GM18858 (cell line): ENCODE measurements at regions not wholly inside any gene's neighbourhood (a gene's known extent, or its start where the extent isn't known, plus 50 kb on each side); places are given as distances from the start of the nearest gene placed in this dataset.
"Not testable (repeated sequence)": the region's sequence is repeated elsewhere in the genome, so short reads cannot be mapped to it uniquely, and the experiment has no call there.

Source experiments
- ATAC-seq: cut with Tn5 transposase; IDR thresholded peaks from one replicate; pipeline ENCODE4 v1.9.1; 2021; ENCODE audit not compliant: unreplicated experiment

- ATAC-seq: no peak
These were observed 115.9 kb upstream of the CACUL1 start for GRCh38 chr10:118870467-118871243.

- no peak for ATAC-seq
These were observed 116.6 kb upstream of the CACUL1 start for GRCh38 chr10:118871244-118871865.

GRCh38 chr10:118873091-118873737 lies 118.4 kb upstream of the CACUL1 start:
- ATAC-seq: no peak

DNA sequence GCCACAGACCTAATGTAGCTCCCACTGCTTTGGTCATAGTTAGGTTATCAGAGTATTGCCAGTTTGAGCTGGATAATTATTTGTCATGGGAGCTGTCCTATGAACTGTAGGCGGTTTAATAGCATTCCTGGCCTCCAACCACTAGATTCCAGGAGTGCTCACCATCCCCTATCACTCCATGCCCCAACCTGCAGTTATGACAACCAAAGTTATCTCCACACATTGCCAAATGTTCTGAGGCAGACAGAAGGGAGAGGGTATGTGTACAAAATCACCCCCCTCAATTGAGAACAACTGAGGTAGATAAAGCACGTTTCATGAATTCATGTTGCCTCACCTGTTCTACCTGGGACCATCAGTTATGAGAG lies 119.0 kb upstream of the CACUL1 start:
- ATAC-seq: no peak

- no peak for ATAC-seq
These were observed 119.4 kb upstream of the CACUL1 start for GRCh38 chr10:118874171-118874570.

DNA sequence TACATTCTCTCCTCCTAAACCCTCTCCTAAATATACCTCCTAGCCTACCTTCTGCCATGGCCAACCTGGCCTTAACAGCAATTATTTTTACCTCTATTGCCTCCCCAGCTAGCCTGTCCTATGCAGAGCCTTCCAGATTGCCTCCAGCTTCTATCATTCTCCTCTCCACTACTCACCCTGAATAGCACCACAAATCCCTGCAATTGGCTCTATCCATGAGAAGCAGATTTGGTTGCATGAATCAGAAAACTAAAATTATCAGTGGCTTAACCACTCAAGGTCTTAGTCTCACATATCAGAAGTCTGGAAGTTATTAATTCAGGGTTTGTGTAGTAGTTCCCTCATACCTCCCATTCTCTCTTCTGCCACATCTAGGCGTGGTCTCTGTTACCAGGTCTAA lies 120.3 kb upstream of the CACUL1 start:
- ATAC-seq: no peak

GRCh38 chr10:118882741-118883140 lies 128.0 kb upstream of the CACUL1 start:
- ATAC-seq: no peak

DNA sequence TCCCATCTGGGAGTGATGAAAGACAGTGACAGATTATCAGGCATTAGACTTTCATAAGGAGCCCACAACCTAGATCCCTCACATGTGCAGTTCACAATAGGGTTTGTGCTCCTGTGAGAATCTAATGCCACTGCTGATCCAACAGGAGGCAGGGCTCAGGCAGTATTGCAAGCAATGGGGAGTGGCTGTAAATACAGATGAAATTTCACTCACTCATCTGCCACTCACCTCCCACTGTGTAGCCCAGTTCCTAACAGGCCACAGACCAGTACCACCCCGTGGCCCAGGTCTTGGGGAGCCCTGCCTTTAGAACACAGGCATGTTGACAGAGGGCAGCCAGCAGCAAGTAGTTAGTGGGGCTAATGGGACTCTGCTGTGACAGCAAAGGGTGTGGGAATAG lies 137.3 kb upstream of the NANOS1 start:
- no peak for ATAC-seq

DNA sequence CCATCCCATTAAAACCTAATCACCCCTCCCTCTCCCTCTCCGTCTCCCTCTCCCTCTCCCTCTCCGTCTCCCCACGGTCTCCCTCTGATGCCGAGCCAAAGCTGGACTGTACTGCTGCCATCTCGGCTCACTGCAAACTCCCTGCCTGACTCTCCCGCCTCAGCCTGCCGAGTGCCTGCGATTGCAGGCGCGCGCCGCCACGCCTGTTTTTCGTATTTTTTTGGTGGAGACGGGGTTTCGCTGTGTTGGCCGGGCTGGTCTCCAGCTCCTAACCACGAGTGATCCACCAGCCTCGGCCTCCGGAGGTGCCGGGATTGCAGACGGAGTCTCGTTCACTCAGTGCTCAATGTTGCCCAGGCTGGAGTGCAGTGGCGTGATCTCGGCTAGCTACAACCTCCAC lies 134.6 kb upstream of the NANOS1 start:
- not testable (repeated sequence) for ATAC-seq

- ATAC-seq: no peak
These were observed 128.9 kb upstream of the NANOS1 start for GRCh38 chr10:118900617-118901016.

DNA sequence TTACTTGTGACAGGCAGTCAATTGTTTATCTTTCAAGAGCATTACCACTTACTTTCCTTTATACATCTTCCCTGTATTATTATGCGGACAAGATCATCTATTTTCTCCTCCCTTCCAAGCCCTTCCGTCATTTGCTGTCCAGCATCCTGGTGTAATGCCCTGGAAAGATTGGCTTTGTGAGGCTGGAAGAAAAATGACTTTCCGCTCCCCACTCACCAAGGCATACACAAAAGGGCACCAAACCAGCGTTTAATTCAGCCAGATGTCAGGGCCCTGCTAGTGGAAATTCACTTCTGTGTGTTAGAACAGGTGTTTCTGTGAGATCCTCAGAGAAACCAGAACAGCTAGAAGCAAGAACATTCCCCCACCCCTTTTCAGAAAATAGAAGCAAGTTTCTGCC lies 128.1 kb upstream of the NANOS1 start:
- no peak for ATAC-seq

GRCh38 chr10:118901906-118902305 lies 127.6 kb upstream of the NANOS1 start:
- ATAC-seq: no peak

DNA sequence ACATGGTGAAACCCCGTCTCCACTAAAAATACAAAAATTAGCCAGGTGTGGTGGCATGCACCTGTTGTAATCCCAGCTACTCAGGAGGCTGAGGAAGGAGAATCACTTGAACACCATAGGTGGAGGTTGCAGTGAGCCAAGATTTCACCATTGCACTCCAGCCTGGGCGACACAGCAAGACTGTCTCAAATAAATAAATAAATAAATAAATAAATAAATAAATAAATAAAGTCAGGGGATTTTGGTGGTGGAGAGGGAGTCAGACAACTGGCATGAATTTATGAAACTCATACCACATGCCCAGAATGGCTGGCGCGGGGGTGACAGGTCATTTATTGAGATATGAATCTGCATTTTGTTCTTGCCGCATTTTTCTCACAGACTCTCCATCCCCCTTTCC lies 126.9 kb upstream of the NANOS1 start:
- not testable (repeated sequence) for ATAC-seq

DNA sequence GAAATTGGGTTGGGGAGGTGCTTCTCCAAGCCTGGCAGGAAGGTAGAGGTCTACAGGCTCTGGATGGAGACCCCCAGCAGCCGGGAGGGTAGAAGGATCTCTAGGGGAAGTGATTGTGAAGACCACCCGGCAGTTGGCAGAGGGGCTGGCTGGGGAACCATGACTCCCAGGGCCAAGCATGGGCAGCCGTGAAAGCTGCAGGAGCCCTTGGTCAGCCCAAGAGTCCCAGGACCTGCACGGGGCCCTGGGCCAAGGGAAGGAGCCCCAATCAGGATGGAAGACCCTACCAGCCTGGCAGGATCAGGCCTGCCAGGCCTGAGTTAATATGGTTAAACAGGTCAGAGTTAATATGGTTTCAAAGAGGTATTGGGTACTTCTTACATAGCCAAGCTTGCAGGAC lies 126.3 kb upstream of the NANOS1 start:
- ATAC-seq: no peak

- no peak for ATAC-seq
These were observed 125.8 kb upstream of the NANOS1 start for GRCh38 chr10:118903691-118904090.

GRCh38 chr10:118904286-118904685 lies 125.2 kb upstream of the NANOS1 start:
- no peak for ATAC-seq

GRCh38 chr10:118907051-118907450 lies 122.5 kb upstream of the NANOS1 start:
- no peak for ATAC-seq

- ATAC-seq: no peak
These were observed 120.8 kb upstream of the NANOS1 start for GRCh38 chr10:118908557-118909256.

GRCh38 chr10:118910702-118911101 lies 118.8 kb upstream of the NANOS1 start:
- no peak for ATAC-seq

GRCh38 chr10:118911363-118911762 lies 118.2 kb upstream of the NANOS1 start:
- no peak for ATAC-seq

DNA sequence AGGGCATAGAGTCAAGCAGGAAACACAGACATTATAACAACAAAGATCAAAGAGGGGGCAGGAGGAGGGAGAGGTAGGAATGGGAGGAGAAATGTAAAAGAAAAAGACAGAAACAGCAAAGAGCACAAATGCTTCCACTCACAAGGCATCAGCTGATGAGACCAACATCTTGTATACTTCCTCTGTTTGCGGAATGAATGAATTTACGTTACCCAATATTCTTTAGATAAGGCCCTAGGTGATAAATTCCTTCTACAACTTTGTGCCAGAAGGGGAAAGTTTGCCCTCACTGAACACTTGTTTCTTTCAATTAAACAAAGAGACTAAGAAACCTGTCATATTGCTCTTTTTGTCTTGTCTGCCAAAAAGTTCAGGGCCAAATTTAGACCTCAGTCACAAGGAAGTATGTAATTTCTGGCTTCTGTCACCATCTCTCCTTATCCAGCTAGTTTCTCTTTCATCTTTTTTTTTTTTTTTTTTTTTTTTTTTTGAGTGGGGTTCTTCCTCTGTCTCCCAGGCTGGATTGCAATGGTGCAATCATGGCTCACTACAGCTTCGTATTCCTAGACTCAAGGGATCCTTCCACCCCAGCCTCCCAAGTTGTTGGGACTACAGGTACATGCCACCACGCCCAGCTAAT lies 116.4 kb upstream of the NANOS1 start:
- ATAC-seq: no peak
